ENCODE measurements at regions not wholly inside any gene's neighbourhood (a gene's known extent, or its start where the extent isn't known, plus 50 kb on each side); places are given as distances from the start of the nearest gene placed in this dataset.
"Not testable (repeated sequence)": the region's sequence is repeated elsewhere in the genome, so short reads cannot be mapped to it uniquely, and the experiment has no call there.

DNA sequence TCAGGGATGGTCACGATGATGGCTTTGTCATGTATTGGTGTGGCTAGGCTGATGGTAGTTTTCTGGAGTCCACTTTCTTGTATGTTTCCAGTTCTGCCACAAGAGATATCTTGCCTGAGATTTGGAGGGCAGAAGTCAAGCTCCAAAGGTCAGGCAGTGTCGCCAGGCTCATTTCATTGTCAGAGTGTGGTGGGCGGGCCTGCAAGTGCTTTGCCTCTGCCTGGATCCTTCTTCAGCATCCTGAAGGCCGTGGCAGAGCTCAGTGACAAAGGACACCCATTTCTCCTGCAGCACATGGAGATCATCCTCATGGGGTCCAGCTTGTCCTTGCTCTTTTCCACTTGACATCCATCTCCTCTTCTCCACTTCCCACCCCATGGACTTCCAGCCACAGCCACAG lies 139.7 kb downstream of the SMIM20 start:
- Histone ChIP-seq H3K4me3 (ENCODE audit: low read length) (no peak overlapping the region), H3K4me2 (ENCODE audit: low read length) (no peak overlapping the region), H2BK5ac (ENCODE audit: low read length) (no peak overlapping the region), H2BK15ac (replicated peaks; ENCODE audit: low read depth) (no peak overlapping the region), H2BK120ac (ENCODE audit: low read depth, low read length) (no peak overlapping the region), H3K79me1 (ENCODE audit: low read length) (no peaks in the 10 kb centered on the region), H3K36me3 (ENCODE audit: control insufficient read depth, insufficient read depth, low read length) (no peaks in the 10 kb centered on the region), H3K9ac (ENCODE audit: low read length) (no peak overlapping the region), H2AK5ac (ENCODE audit: low read length) (no peak overlapping the region), H4K8ac (ENCODE audit: low read depth, low read length) (no peak overlapping the region), H3K18ac (ENCODE audit: low read length) (no peak overlapping the region), H3K4me1 (ENCODE audit: control insufficient read depth, low read depth, low read length) (no peaks in the 10 kb centered on the region), H3K23ac (ENCODE audit: low read length) (no peak overlapping the region), H3K4ac (ENCODE audit: low read depth, low read length) (no peak overlapping the region), H4K5ac (ENCODE audit: low read length) (no peak overlapping the region), H3K79me2 (ENCODE audit: control insufficient read depth, insufficient read depth, low read length) (no peaks in the 10 kb centered on the region), H3K27me3 (ENCODE audit: insufficient read depth, low read length, poor library complexity) (no peaks in the 10 kb centered on the region), H3K56ac (ENCODE audit: low read length) (no peak overlapping the region), H3K27ac (ENCODE audit: low read depth, low read length) (no peak overlapping the region)
- WGBS (ENCODE audit: extremely low coverage, insufficient coverage, low lambda C conversion rate): no CpG with 5 or more reads among the region's 4 CpGs
- no peak for DNase-seq

DNA sequence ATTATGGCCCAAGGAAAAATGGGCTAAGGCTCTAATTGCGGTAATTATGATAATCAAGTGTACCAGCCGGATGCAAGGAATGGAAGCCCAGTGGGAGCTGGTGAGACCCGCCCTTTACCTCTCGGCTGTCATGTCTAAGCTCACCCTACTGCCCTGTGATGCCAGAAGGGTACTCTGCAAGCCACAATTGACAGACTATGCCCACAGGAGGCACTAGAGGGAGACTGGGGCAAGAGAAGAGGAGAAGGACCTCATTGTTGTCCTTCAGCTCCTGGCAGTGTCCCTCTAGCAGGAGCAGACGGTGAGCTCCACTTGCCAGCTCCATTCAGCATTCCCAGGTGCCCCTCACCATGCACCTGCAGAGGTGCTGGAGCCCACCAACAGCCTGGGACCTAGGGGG lies 141.8 kb downstream of the SMIM20 start:
- no peaks in the 10 kb centered on the region for H3K4me1 ChIP-seq (ENCODE audit: control insufficient read depth, low read depth, low read length)
- H3K4me2 ChIP-seq (ENCODE audit: low read length): no peak overlapping the region
- H2AK5ac ChIP-seq (ENCODE audit: low read length): no peak overlapping the region
- WGBS (ENCODE audit: extremely low coverage, insufficient coverage, low lambda C conversion rate): no CpG with 5 or more reads among the region's 5 CpGs
- H2BK120ac ChIP-seq (ENCODE audit: low read depth, low read length): no peak overlapping the region
- H2BK5ac ChIP-seq (ENCODE audit: low read length): no peak overlapping the region
- no peak for DNase-seq
- H3K18ac ChIP-seq (ENCODE audit: low read length): no peak overlapping the region
- no peak overlapping the region for H3K27ac ChIP-seq (ENCODE audit: low read depth, low read length)
- H2BK15ac ChIP-seq (replicated peaks; ENCODE audit: low read depth): no peak overlapping the region
- no peaks in the 10 kb centered on the region for H3K36me3 ChIP-seq (ENCODE audit: control insufficient read depth, insufficient read depth, low read length)
- no peak overlapping the region for H4K8ac ChIP-seq (ENCODE audit: low read depth, low read length)
- no peaks in the 10 kb centered on the region for H3K79me1 ChIP-seq (ENCODE audit: low read length)
- H3K79me2 ChIP-seq (ENCODE audit: control insufficient read depth, insufficient read depth, low read length): no peaks in the 10 kb centered on the region
- no peak overlapping the region for H3K23ac ChIP-seq (ENCODE audit: low read length)
- H3K56ac ChIP-seq (ENCODE audit: low read length): no peak overlapping the region
- no peak overlapping the region for H3K4me3 ChIP-seq (ENCODE audit: low read length)
- H4K5ac ChIP-seq (ENCODE audit: low read length): no peak overlapping the region
- no peak overlapping the region for H3K4ac ChIP-seq (ENCODE audit: low read depth, low read length)
- H3K9ac ChIP-seq (ENCODE audit: low read length): no peak overlapping the region
- no peaks in the 10 kb centered on the region for H3K27me3 ChIP-seq (ENCODE audit: insufficient read depth, low read length, poor library complexity)

DNA sequence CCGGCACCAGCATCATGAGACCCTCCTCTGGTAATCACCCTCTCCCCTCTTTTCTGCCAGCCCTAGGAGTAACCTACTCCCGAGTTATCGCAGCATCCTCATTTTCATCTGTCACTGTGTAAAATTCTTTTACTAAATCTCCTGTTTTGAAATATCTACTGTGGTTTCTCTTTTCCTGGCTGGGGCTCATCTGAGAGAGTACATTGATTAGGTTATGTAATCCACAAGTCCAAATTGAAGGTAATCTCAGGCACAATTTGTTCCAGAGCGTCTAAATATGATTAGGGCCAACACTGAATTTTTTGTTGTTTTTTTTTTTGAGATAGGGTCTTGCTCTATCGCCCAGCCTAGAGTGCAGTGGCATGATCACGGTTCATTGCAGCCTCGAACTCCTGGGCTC lies 142.4 kb downstream of the SMIM20 start:
- Histone ChIP-seq H3K79me2 (ENCODE audit: control insufficient read depth, insufficient read depth, low read length) (no peaks in the 10 kb centered on the region), H3K4ac (ENCODE audit: low read depth, low read length) (no peak overlapping the region), H3K18ac (ENCODE audit: low read length) (no peak overlapping the region), H2BK5ac (ENCODE audit: low read length) (no peak overlapping the region), H4K5ac (ENCODE audit: low read length) (no peak overlapping the region), H3K4me3 (ENCODE audit: low read length) (no peak overlapping the region), H2AK5ac (ENCODE audit: low read length) (no peak overlapping the region), H3K56ac (ENCODE audit: low read length) (no peak overlapping the region), H3K27me3 (ENCODE audit: insufficient read depth, low read length, poor library complexity) (no peaks in the 10 kb centered on the region), H3K9ac (ENCODE audit: low read length) (no peak overlapping the region), H2BK120ac (ENCODE audit: low read depth, low read length) (no peak overlapping the region), H3K36me3 (ENCODE audit: control insufficient read depth, insufficient read depth, low read length) (no peaks in the 10 kb centered on the region), H3K27ac (ENCODE audit: low read depth, low read length) (no peak overlapping the region), H4K8ac (ENCODE audit: low read depth, low read length) (no peak overlapping the region), H3K79me1 (ENCODE audit: low read length) (no peaks in the 10 kb centered on the region), H2BK15ac (replicated peaks; ENCODE audit: low read depth) (no peak overlapping the region), H3K23ac (ENCODE audit: low read length) (no peak overlapping the region), H3K4me1 (ENCODE audit: control insufficient read depth, low read depth, low read length) (no peaks in the 10 kb centered on the region), H3K4me2 (ENCODE audit: low read length) (no peak overlapping the region)
- DNase-seq: no peak
- WGBS (ENCODE audit: extremely low coverage, insufficient coverage, low lambda C conversion rate): no CpG with 5 or more reads among the region's 7 CpGs

DNA sequence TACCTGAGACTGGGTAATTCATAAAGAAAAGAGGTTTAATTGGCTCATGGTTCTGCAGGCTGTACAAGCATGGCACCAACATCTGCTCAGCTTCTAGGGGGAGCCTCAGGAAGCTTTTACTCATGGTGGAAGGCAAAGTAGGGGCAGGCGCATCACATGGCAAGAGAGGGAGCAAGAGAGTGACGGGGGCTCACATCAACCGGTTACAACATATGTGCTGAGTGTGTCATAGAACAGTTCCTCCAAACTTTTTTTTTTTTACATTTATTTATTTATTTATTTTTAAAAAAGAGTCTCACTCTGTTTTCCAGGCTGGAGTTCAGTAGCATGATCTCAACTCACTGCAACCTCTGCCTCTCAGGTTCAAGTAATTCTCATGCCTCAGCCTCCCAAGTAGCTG lies 143.8 kb downstream of the SMIM20 start:
- not testable (repeated sequence) for H3K79me2 ChIP-seq (ENCODE audit: control insufficient read depth, insufficient read depth, low read length); H3K27me3 ChIP-seq (ENCODE audit: insufficient read depth, low read length, poor library complexity); H3K4ac ChIP-seq (ENCODE audit: low read depth, low read length); H3K36me3 ChIP-seq (ENCODE audit: control insufficient read depth, insufficient read depth, low read length); H3K4me1 ChIP-seq (ENCODE audit: control insufficient read depth, low read depth, low read length); H3K4me3 ChIP-seq (ENCODE audit: low read length); H3K56ac ChIP-seq (ENCODE audit: low read length); H3K18ac ChIP-seq (ENCODE audit: low read length); H3K9ac ChIP-seq (ENCODE audit: low read length); H2BK15ac ChIP-seq (replicated peaks; ENCODE audit: low read depth); DNase-seq; H4K5ac ChIP-seq (ENCODE audit: low read length); H3K4me2 ChIP-seq (ENCODE audit: low read length); H2AK5ac ChIP-seq (ENCODE audit: low read length); H3K27ac ChIP-seq (ENCODE audit: low read depth, low read length); H3K79me1 ChIP-seq (ENCODE audit: low read length); H3K23ac ChIP-seq (ENCODE audit: low read length); H2BK5ac ChIP-seq (ENCODE audit: low read length); H4K8ac ChIP-seq (ENCODE audit: low read depth, low read length); H2BK120ac ChIP-seq (ENCODE audit: low read depth, low read length)
- no CpG with 5 or more reads among the region's 3 CpGs for WGBS (ENCODE audit: extremely low coverage, insufficient coverage, low lambda C conversion rate)

DNA sequence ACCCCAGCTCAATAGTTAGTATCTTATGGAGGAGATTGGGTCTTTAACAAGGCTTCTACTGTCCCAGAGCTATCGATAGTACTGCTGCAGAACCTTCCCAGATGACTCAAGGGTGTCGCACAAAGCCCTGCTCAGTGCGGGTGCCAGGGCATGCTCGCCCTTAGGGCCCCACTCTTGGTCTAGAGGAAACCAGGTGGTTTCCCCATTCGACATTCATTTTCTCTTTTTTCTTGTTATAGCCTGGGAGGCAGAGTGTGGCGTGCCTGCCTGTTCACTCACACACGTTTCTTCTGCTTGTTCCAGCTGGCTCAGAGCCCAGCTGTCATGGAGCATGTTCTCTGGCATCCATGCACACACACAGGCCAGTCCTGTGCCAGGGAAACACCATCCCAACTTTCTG lies 144.5 kb downstream of the SMIM20 start:
- H3K56ac ChIP-seq (ENCODE audit: low read length): no peak overlapping the region
- no peak overlapping the region for H3K4me3 ChIP-seq (ENCODE audit: low read length)
- H3K23ac ChIP-seq (ENCODE audit: low read length): no peak overlapping the region
- H3K18ac ChIP-seq (ENCODE audit: low read length): no peak overlapping the region
- WGBS (ENCODE audit: extremely low coverage, insufficient coverage, low lambda C conversion rate): no CpG with 5 or more reads among the region's 7 CpGs
- H2BK15ac ChIP-seq (replicated peaks; ENCODE audit: low read depth): no peak overlapping the region
- no peak overlapping the region for H3K27ac ChIP-seq (ENCODE audit: low read depth, low read length)
- no peak overlapping the region for H3K9ac ChIP-seq (ENCODE audit: low read length)
- no peak overlapping the region for H3K4ac ChIP-seq (ENCODE audit: low read depth, low read length)
- no peaks in the 10 kb centered on the region for H3K36me3 ChIP-seq (ENCODE audit: control insufficient read depth, insufficient read depth, low read length)
- no peak overlapping the region for H2AK5ac ChIP-seq (ENCODE audit: low read length)
- H2BK5ac ChIP-seq (ENCODE audit: low read length): no peak overlapping the region
- no peak for DNase-seq
- H3K4me2 ChIP-seq (ENCODE audit: low read length): no peak overlapping the region
- H3K79me1 ChIP-seq (ENCODE audit: low read length): no peaks in the 10 kb centered on the region
- H3K27me3 ChIP-seq (ENCODE audit: insufficient read depth, low read length, poor library complexity): no peaks in the 10 kb centered on the region
- no peak overlapping the region for H4K8ac ChIP-seq (ENCODE audit: low read depth, low read length)
- no peak overlapping the region for H2BK120ac ChIP-seq (ENCODE audit: low read depth, low read length)
- H4K5ac ChIP-seq (ENCODE audit: low read length): no peak overlapping the region
- H3K4me1 ChIP-seq (ENCODE audit: control insufficient read depth, low read depth, low read length): no peaks in the 10 kb centered on the region
- no peaks in the 10 kb centered on the region for H3K79me2 ChIP-seq (ENCODE audit: control insufficient read depth, insufficient read depth, low read length)

DNA sequence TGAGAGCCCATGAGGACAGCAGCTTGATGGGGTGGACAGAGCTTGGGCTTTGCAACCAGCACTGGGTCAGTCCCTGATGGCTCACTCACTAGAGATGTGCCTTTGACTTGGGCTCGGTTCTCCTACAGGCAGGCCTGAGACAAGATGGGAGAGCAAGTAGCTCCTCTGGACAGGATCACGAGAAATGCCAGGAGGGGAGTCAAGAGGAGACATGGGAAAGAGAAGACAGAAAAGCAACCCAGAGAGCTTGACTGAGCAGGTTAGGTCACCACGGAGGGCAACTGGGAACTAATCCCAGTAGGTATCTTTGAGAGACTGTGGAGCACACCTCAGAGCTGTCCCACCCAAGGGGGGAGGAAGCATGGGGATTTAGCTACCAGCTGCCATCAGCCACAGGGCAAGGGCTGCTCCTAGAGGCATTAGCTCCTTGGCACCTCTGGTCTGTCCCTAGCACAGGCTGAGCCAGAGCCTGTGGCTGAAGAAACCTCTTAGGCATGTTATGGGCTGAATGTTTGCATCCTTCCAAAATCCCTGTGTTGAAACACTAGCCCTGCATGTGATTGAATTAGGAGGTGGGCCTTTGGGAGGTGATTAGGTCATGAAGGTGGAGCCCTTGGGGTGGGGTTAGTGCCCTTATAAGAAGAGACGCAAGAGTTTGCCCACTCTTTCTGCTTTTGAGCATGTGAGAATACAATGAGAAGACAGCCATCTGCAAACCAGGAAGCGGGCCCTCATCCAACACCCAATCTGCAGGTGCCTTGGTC lies 145.6 kb downstream of the SMIM20 start:
- H3K27me3 ChIP-seq (ENCODE audit: insufficient read depth, low read length, poor library complexity): no peaks in the 10 kb centered on the region
- H3K27ac ChIP-seq (ENCODE audit: low read depth, low read length): no peak overlapping the region
- no peak for DNase-seq
- H3K9ac ChIP-seq (ENCODE audit: low read length): no peak overlapping the region
- H3K36me3 ChIP-seq (ENCODE audit: control insufficient read depth, insufficient read depth, low read length): no peaks in the 10 kb centered on the region
- no peak overlapping the region for H2AK5ac ChIP-seq (ENCODE audit: low read length)
- H4K5ac ChIP-seq (ENCODE audit: low read length): no peak overlapping the region
- H2BK5ac ChIP-seq (ENCODE audit: low read length): no peak overlapping the region
- H2BK15ac ChIP-seq (replicated peaks; ENCODE audit: low read depth): no peak overlapping the region
- no peaks in the 10 kb centered on the region for H3K79me1 ChIP-seq (ENCODE audit: low read length)
- H3K4me3 ChIP-seq (ENCODE audit: low read length): no peak overlapping the region
- H3K4ac ChIP-seq (ENCODE audit: low read depth, low read length): no peak overlapping the region
- H3K18ac ChIP-seq (ENCODE audit: low read length): no peak overlapping the region
- no peak overlapping the region for H3K56ac ChIP-seq (ENCODE audit: low read length)
- H4K8ac ChIP-seq (ENCODE audit: low read depth, low read length): no peak overlapping the region
- no peak overlapping the region for H3K23ac ChIP-seq (ENCODE audit: low read length)
- no CpG with 5 or more reads among the region's 5 CpGs for WGBS (ENCODE audit: extremely low coverage, insufficient coverage, low lambda C conversion rate)
- no peaks in the 10 kb centered on the region for H3K4me1 ChIP-seq (ENCODE audit: control insufficient read depth, low read depth, low read length)
- H3K79me2 ChIP-seq (ENCODE audit: control insufficient read depth, insufficient read depth, low read length): no peaks in the 10 kb centered on the region
- H3K4me2 ChIP-seq (ENCODE audit: low read length): no peak overlapping the region
- no peak overlapping the region for H2BK120ac ChIP-seq (ENCODE audit: low read depth, low read length)

All from mesendoderm (in vitro differentiated cells).